ENCODE measurements at regions not wholly inside any gene's neighbourhood (a gene's known extent, or its start where the extent isn't known, plus 50 kb on each side); places are given as distances from the start of the nearest gene placed in this dataset.
A peak's percentile ranks its signal among the peaks of the same experiment; 100 is the strongest.

DNA sequence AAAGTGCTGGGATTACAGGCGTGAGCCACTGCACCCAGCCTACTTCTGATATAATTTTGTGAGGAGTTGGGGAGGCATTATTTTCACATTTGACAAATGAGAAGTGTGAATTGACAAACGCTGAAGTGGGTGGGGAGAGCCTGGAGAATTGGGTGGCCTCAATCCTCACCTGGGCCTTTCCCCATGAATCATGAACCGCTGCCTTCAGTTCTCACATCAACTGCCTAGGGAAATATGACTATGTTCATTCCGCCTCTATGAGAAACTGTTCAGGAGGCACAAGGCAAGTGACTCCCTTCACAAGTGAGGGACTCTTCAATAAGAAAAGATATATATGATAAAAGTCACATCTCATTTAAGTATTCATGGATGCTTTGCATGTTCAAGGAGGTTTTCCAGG, 96.6 kb upstream of the RND3 start:
- no peak for DNase-seq (ENCODE audit: low read depth)

DNA sequence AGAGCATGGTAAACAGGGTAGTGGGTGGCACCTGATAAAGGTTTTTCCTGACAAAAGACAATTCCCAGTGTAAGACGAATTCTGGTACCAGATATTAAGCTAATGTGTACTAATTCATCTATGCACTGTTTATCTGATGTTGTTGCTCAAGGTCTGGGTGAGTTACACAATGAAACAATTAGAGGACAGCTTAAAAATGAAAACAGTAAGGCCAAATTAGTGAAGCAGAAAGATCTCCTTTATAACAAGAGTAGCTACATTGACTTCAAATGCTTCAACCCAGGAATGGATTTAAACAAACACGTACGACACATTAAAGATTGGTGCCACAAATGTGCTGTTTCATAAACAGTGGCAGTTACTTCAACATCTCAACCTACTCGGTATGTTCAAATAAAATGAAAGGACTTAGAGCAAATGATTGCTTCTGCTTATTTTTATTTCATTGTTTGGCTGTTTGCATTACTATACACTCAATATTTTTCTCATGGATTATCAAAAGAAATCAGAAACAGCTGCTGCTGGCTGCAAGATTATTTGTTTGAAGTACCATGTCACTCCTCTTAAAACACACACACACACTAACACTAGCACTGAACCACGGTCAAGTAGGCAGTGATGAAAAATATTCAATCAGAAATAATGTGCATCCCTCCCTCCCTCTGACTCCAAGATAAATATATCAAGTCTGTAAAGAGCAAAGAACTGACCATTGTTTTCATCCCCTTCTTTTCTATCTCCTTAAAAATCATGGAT, 94.4 kb upstream of the RND3 start:
- no peak overlapping the region for H3K4me3 ChIP-seq (ENCODE audit: low read depth, low read length)
- TF ChIP-seq, protein P1, sequence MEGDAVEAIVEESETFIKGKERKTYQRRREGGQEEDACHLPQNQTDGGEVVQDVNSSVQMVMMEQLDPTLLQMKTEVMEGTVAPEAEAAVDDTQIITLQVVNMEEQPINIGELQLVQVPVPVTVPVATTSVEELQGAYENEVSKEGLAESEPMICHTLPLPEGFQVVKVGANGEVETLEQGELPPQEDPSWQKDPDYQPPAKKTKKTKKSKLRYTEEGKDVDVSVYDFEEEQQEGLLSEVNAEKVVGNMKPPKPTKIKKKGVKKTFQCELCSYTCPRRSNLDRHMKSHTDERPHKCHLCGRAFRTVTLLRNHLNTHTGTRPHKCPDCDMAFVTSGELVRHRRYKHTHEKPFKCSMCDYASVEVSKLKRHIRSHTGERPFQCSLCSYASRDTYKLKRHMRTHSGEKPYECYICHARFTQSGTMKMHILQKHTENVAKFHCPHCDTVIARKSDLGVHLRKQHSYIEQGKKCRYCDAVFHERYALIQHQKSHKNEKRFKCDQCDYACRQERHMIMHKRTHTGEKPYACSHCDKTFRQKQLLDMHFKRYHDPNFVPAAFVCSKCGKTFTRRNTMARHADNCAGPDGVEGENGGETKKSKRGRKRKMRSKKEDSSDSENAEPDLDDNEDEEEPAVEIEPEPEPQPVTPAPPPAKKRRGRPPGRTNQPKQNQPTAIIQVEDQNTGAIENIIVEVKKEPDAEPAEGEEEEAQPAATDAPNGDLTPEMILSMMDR (IDR thresholded peaks at IDR 0.05; ENCODE audit: low read depth, low read length, missing control alignments) = no peak
- no peak for DNase-seq (ENCODE audit: low read depth)

More for the DNA sequence above, 96.6 kb upstream of the RND3 start:
- H3K4me3 ChIP-seq (ENCODE audit: low read depth, low read length) = no peak overlapping the region
- TF ChIP-seq, protein P1 (IDR thresholded peaks at IDR 0.05; ENCODE audit: low read depth, low read length, missing control alignments) = no peak

DNA sequence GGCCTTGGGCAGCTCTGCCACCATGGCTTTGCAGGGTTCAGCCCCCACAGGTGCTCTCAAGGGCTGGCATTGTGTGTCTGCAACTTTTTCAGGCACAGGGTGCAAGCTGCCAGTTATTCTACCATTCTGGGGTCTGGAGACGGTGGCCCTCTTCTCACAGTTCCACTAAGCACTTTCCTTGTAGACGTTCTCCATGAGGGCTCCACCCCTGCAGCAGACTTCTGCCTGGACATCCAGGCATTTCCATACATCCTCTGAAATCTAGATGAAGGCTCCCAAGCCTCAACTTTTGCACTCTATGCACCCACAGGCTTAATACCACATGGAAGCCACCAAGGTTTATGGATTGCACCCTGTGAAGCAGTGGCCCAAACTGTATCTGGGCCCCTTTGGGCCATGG, 91.0 kb upstream of the RND3 start:
- TF ChIP-seq, protein P1 (IDR thresholded peaks at IDR 0.05; ENCODE audit: low read depth, low read length, missing control alignments) = no peak
- no peak for DNase-seq (ENCODE audit: low read depth)
- H3K4me3 ChIP-seq (ENCODE audit: low read depth, low read length) = no peak overlapping the region

DNA sequence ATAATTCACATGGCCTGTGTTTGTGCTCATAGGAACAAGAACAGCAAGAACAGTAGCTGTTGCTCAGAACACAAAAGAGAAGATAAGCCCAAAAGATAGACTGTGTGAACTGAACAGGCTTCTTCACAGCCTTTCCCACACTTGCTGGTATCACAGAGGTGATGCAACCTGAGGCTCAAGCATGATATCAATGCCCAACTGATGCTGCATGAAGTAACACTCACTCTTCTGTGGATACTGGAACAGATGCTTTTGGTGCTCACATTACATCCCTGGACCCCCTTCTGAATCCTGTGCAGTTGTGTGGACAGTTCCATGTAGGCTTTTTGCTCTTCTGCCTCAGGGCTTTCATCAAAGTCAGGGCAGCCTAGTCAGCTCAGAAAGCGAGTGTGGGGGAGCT, 88.4 kb upstream of the RND3 start:
- TF ChIP-seq, protein P1 (IDR thresholded peaks at IDR 0.05; ENCODE audit: low read depth, low read length, missing control alignments) = no peak
- H3K4me3 ChIP-seq (ENCODE audit: low read depth, low read length) = no peak overlapping the region
- DNase-seq (ENCODE audit: low read depth) = no peak

DNA sequence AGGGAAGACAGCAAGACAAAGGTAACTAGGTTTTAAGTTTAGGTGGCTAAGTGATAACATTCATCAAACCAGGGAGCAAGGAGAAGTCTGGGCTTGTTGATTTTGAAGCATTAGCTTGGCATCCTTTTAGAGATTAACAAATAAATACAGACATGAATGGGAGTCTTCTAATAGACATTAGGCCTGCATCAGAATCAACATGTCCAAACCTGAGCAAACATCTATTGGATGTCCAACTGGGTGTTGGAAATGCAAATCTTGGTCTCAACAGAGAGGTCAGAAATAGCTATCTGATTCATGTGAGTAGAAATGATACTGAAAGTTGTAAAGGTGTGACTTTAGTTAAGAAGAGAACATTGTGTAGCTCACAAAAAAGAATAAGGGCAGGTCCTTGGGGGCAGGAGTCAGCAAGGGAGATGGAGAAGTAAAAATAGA, 85.5 kb upstream of the RND3 start:
- H3K4me3 ChIP-seq (ENCODE audit: low read depth, low read length) = no peak overlapping the region
- DNase-seq (ENCODE audit: low read depth) = peak; percentile 7
- TF ChIP-seq, protein P1 (IDR thresholded peaks at IDR 0.05; ENCODE audit: low read depth, low read length, missing control alignments) = no peak

DNA sequence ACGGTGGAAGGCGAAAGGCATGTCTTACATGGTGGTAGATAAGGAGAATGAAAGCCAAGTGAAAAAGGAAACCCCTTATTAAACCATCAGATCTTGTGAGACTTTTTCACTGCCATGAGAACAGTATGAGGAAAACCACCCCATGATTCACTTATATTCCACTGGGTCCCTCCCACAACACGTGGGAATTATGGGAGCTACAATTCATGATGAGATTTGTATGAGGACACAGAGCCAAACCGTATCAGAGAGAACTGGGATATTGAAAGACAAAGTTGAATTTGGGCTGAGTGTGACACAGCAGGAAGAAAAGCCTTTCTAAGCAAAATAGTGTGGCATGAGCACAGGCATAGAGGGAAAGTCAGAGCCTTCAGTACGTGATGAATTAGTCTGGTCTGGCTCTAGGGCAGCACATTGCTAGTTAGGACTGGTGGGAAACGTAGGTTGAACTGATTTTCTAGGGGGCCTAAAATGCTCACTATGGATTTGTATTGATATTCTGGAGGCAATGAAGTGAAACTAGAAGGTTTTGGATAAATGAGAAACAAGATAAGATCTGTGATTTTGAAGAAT, 84.8 kb upstream of the RND3 start:
- TF ChIP-seq, protein P1 (IDR thresholded peaks at IDR 0.05; ENCODE audit: low read depth, low read length, missing control alignments) = no peak
- H3K4me3 ChIP-seq (ENCODE audit: low read depth, low read length) = no peak overlapping the region
- no peak for DNase-seq (ENCODE audit: low read depth)

DNA sequence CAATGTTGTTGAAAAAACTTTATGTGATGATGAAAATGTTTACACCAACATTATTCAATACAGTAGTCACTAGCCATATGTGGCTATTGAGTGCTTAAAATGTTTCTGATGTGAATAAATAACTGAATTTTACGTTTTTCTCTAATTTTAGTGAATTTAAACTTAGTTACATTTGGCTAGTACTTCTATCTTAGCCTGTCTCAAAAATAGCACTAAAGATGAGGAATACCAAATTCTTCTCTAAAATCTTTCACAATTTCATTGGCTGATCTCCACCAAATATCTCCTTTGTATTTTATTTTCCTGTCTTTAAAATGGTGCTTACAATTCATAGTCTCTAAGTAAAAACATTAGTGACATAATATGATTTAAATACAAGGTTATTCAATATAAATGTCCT, 83.7 kb upstream of the RND3 start:
- no peak overlapping the region for H3K4me3 ChIP-seq (ENCODE audit: low read depth, low read length)
- DNase-seq (ENCODE audit: low read depth) = no peak
- TF ChIP-seq, protein P1 (IDR thresholded peaks at IDR 0.05; ENCODE audit: low read depth, low read length, missing control alignments) = no peak

Measured in GM12864 (cell line).